HG02970 (cell line): ENCODE measurements at regions not wholly inside any gene's neighbourhood (a gene's known extent, or its start where the extent isn't known, plus 50 kb on each side); places are given as distances from the start of the nearest gene placed in this dataset.

Experiments used
- ATAC-seq: cut with Tn5 transposase; IDR thresholded peaks from one replicate; pipeline ENCODE4 v1.9.1; 2021; ENCODE audit warnings: mild to moderate bottlenecking, moderate library complexity, moderate number of reproducible peaks; ENCODE audit not compliant: unreplicated experiment, low FRiP score

DNA sequence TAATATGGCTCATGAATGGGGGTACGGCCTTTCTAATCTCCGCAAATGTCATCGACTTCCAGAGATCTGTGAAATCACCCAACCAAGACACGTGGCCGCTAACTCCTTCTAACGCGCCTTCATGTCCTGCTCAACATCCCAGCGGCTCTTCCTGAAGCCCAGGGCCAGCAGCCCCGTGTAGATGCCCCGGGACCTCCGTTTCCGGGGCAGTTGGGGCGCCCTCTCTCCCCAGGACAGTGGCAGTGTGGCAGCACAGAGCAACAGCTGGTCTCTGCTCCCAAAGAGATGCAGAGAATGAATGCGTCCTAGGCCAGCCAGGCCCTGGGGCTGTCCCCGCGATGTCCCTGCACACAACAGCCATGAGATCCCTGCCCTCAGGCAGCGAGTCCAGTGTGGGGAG, 153.5 kb downstream of the RBFOX3 start:
- no peak for ATAC-seq

DNA sequence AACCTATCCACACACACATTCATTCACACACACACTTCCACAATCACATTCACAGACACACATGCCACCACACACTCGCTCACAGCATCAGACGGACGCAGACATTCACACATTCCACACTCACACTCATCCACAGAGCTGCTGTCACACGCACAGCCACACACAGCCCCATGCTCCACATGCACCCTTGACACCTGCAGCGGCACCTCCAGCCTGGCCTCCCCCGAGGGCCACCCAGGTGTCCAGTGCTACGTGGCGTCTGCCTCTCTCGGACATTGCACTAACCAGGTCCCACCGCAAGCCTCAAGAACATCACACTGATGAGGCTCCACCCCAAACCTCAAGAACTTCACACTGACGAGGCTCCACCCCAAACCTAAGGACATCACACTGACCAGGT, 155.2 kb downstream of the RBFOX3 start:
- no peak for ATAC-seq

- no peak for ATAC-seq
These were observed 156.0 kb downstream of the RBFOX3 start for GRCh38 chr17:79454826-79455225.

- no peak for ATAC-seq
These were observed 157.4 kb downstream of the RBFOX3 start for GRCh38 chr17:79453481-79453880.

- ATAC-seq, result no peak
These were observed 158.1 kb downstream of the RBFOX3 start for GRCh38 chr17:79452706-79453105.

GRCh38 chr17:79451167-79451566, 159.7 kb downstream of the RBFOX3 start:
- ATAC-seq, result no peak

DNA sequence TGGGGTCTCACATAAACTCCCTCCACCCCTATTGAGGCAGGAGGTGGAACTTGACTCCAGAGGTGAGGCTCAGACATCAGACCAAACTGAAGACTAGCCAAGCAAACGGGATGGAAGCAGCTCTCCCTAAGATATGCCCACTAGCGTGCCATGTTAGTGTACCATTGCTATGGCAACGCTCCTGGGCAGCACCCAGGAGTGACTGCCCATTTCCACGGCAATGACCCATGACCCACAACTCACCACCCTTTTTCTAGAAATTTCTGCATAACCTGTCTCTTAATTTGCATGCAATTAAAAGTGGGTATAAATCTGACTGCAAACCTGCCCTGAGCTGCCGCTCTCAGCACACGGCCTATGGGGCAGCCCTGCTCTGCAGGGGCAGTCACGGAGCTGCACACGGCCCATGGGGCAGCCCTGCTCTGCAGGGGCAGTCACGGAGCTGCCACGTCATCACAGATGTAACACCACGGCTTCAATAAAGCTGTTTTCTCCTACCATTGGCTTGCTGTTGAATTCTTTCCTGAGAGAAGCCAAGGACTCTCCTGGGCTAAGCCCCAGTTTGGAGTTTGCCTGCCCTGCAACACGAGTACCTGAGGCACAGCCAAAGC, 164.3 kb downstream of the RBFOX3 start:
- ATAC-seq, result no peak

- no peak for ATAC-seq
These were observed 166.7 kb downstream of the RBFOX3 start for GRCh38 chr17:79444198-79444597.

- ATAC-seq, result no peak
These were observed 167.8 kb downstream of the RBFOX3 start for GRCh38 chr17:79443026-79443425.

DNA sequence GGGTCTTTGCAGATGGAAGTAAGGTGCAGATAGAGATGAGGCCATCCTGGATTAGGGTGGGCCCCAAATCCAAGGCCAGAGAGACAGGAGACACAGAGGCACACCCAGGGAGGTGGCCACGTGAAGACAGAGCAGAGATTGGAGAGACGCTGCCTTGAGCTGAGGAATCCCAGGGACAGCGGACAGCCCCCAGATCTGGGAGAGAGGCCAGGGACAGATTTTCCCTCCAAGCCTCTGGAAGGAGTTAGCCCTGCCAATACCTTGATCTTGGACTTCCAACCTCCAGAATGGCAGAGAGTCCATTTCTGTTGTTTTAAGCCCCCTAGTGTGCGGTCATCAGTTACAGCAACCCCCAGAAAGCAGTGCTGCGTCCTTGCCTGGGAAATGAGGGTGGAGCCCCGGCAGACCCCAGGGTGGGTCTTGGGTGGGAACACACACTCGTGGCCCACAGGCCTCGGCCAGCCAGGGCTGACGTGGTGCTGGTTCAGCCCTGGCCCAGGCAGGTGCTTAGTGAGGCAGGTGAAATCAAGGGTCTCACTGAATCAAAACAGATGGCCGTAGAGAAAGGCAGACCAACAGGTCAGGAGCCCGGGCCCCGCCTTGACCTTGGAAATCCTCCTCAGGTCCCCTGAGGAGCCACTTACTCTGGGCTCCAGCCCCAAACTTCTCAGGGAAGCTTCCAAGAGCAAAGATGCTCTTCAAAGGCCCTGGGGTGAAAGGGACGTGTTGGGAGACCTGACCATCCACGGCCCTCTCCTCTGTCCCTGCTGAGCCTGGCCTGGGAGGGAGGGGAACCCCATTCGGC, 169.3 kb downstream of the RBFOX3 start:
- ATAC-seq, result no peak

DNA sequence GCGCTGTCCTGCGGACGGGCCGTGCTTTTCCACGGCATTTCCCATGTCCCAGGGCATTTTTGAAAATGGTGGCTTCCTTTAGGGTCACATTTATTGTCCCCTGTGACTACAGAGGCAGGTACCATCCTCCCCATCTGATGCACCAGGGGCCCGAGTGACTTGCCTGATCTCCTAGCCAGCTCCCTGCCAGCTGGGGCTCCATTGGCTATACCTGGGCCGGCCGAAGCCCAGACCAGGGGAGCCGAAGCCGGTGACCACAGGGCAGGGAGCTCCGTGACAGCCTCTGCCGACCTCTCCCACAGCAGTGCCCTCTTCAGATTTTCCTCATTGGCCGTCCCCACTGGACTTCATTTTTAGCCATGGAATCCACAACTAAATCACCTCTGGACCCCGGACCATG, 170.6 kb downstream of the RBFOX3 start:
- ATAC-seq, result no peak

DNA sequence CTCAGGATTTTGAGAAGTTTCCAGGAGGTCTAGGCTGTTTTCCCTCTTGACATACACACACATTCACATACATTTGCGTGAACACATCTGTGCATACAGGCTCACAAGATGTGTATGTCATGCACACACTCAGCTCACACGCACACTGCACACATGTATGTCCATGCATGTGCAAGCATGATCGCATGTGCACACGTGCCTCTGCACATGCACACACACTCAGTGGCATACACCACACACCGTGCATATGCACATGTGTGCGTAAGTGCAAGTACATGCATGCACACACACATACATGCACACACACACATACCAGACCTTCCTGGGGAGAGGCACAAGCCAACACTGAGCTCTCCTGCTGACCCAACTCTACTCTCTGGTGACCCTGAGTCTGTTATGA, 171.4 kb downstream of the RBFOX3 start:
- no peak for ATAC-seq

GRCh38 chr17:79438546-79439334, 172.1 kb downstream of the RBFOX3 start:
- ATAC-seq, result no peak

- ATAC-seq, result no peak
These were observed 172.8 kb downstream of the RBFOX3 start for GRCh38 chr17:79438058-79438457.

DNA sequence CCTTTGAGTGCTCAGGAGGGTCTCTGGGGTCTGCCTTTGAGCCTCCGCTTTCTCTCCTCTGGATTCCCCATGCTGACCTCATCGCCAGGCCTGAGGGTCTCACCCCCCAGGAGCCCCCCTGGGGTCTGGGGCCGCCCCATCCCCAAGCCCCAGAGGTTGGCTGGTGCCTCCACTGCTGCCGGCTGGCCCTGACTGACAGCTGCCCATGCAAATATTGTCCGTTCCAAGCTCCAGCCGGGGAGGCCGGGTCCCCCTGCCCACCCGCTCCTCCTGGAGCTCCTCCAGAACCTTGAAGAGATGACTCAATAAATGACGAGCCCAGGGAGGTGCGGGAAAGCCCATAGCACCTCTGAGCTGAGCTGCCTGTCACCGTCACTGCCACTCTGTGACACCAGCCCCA, 173.8 kb downstream of the RBFOX3 start:
- ATAC-seq, result no peak

GRCh38 chr17:79435962-79436361, 174.9 kb downstream of the RBFOX3 start:
- no peak for ATAC-seq

DNA sequence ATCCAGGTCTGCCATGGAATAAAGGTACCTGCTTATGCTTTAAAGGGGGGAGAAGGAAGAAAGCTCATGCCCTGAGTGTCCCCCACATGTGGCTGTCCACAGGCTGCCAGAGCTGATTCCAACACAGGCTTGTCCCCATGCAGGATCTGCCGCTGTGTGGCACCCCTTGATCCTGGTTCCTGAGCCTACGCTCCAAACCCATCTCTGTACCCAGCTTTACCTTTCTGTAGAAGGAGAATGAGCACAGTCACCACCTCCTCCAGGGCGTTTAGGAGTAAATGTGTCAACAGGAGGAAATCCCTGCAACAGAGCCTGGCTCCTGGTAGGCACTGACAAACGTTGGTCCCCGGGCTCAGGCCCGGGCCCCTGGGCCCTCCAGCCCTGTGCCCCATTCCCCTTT, 175.6 kb downstream of the RBFOX3 start:
- ATAC-seq, result no peak

- ATAC-seq, result no peak
These were observed 176.6 kb downstream of the RBFOX3 start for GRCh38 chr17:79434215-79434614.

DNA sequence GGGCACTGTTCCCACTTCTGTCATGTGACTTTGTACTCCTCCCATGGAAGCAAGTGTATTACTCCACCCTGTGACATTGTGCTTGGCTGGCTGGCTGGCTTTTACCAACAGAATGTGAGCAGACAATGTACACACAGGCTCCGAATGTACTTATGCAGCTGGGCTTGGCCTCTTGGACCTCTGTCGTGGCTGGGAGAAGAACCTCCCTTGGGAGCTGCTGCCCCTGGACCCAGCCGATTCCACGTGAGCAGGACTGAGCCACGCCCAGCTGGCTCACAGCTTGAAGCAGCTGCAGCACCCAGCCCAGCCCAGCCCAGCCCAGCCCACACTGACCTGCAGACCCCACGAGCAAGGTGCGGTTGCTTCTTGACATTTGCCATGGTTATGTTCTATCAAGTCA, 177.5 kb downstream of the RBFOX3 start:
- ATAC-seq, result no peak

DNA sequence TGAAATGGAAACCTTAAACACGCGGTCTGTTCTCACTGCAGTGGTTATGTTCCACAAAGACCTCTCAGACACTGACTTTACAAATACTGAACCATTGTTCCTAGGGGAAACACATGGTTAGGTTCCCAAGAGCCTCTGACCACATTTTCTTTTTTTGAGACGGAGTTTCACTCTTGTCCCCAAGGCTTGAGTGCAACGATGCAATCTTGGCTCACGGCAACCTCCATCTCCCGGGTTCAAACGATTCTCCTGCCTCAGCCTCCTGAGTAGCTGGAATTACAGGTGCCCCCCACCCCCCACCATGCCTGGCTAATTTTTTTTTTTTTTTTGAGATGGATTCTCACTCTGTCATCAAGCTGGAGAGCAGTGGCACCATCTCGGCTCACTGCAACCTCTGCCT, 179.7 kb downstream of the RBFOX3 start:
- ATAC-seq, result no peak

DNA sequence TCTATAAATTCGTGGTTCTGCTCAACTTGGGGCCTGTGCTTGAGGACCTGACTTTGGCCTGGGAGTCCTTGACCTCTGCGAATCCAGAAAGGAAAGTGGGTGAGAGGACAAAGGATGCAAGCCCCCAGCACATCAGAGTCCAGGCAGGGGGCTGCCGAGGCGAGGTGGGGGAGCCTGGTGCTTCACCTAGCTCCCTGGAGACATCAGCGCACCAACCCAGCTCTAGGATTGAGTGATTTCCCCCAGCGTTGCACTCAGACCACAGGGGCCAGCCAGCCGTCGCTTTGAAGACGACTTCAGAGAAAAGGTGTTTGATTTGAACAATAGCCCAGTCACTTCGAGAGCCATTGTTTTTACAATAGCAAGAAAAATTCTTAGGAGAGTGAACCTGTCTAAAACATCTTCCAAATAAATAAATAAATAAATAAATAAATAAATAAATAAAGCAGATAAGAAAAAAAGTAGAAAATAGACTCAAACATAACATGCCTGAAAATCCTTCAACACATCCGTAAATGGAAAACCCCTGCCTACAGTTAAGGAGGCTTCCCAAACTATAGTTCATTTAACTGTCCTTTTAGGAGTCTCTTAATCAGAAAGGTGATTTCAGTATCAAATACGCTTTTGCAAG, 180.9 kb downstream of the RBFOX3 start:
- ATAC-seq, result no peak
